Ovary (tissue), 7 donors: ENCODE measurements at regions not wholly inside any gene's neighbourhood (a gene's known extent, or its start where the extent isn't known, plus 50 kb on each side); places are given as distances from the start of the nearest gene placed in this dataset.

ENCODE experiments used
- DNase-seq, 5 donors: peaks; one replicate each; pipeline ENCODE4 v3.0.0-alpha.2; 2019 to 2020
- H3K27ac ChIP-seq, 2 donors: fragments of 200-600 bp; one replicate each; pipeline versions ENCODE4 v1.5.1 to v1.8.0; 2019 to 2022
- H3K27me3 ChIP-seq: fragments of 200-600 bp; one replicate; pipeline ENCODE4 v1.8.0; 2022
- H3K36me3 ChIP-seq: fragments of 200-600 bp; sonication (generic); one replicate; pipeline ENCODE4 v1.5.1; 2019
- H3K4me1 ChIP-seq: one replicate; pipeline ENCODE4 v1.8.1; 2013; ENCODE audit warnings: mild to moderate bottlenecking, moderate library complexity; ENCODE audit not compliant: insufficient read depth
- H3K4me3 ChIP-seq: fragments of 200-600 bp; sonication (generic); one replicate; pipeline ENCODE4 v1.5.1; 2017
- H3K9me3 ChIP-seq, 2 donors: fragments of 200-600 bp in 1 of 2; sonication (generic) in 1 of 2; one replicate each; pipeline versions ENCODE4 v1.5.1 to v1.8.1; 2013 to 2019; ENCODE audit warnings: mild to moderate bottlenecking in 1 of 2, moderate library complexity in 1 of 2
- CTCF ChIP-seq, 3 donors: fragments of 450-650 bp in 2 of 3; fragments of 200-600 bp in 1 of 3; IDR thresholded peaks; one replicate each; pipeline versions ENCODE4 v1.5.1 to v1.8.0; 2016 to 2022; ENCODE audit warnings: antibody characterized with exemption in 3 of 3, mild to moderate bottlenecking in 1 of 3
- EP300 ChIP-seq: sonication (generic); formaldehyde crosslinking; IDR thresholded peaks from one replicate; pipeline ENCODE4 v1.6.1; 2017; ENCODE audit warnings: antibody characterized with exemption
- POLR2A ChIP-seq: fragments of 450-650 bp; IDR thresholded peaks from one replicate; pipeline ENCODE4 v1.6.1; 2017; ENCODE audit warnings: antibody characterized with exemption, mild to moderate bottlenecking, moderate library complexity
- WGBS, 3 donors: extraction: QIAGEN DNeasy Blood & Tissue Kit in 1 of 3; methylation state at CpG; one replicate each; pipeline versions ENCODE4 v1.1.5 to v1.1.7; 2013 to 2017; 5-methylcytosine and 5-hydroxymethylcytosine counted together
- intact Hi-C, 4 donors: fragments of 100-400 bp; cut with DNase I; formaldehyde crosslinking; loops; one replicate each; pipeline versions ENCODE4 v1.11.0 to v1.15.1; 2022 to 2023
- donor health status: DM: no; HTN: no; CAD: no; lungs with moderate emphysema.
- donor health status: DM: no; HTN: no; CAD: no.
- donor health status: Bipolar disorder and iron deficiency.
- donor health status: DM: no; HTN: no; CAD: no.
- donor health status: DM: yes; HTN: yes; CAD: no.

- TF ChIP-seq POLR2A (no peak), EP300 (no peak), CTCF (IDR thresholded peaks at IDR 0.05) (no peak)
- intact Hi-C loops, result no loop called here
- 83 to 95% (median 89%) methylated on average over 1 of the region's 1 CpG for WGBS, 3 donors
Observed at GRCh38 chrX:54615109-54615508, 85.1 kb downstream of the GNL3L start.

GRCh38 chrX:54633641-54634040 is 103.6 kb downstream of the GNL3L start:
- intact Hi-C loops, result no loop called here
- Histone ChIP-seq H3K4me3 (no peak overlapping the region), H3K9me3 (peaks cover 0 to 4% of the 10 kb centered on the region in 2 donors), H3K27ac (no peak overlapping the region), H3K4me1 (no peaks in the 10 kb centered on the region), H3K27me3 (no peaks in the 10 kb centered on the region), H3K36me3 (no peaks in the 10 kb centered on the region)
- TF ChIP-seq CTCF (IDR thresholded peaks at IDR 0.05) (no peak), EP300 (no peak), POLR2A (no peak)
- DNase-seq, result no peak
- WGBS, 3 donors, result 60 to 66% (median 60%) methylated on average over 3 of the region's 3 CpGs

More at GRCh38 chrX:54615109-54615508, 85.1 kb downstream of the GNL3L start:
- H3K9me3 ChIP-seq, result no peaks in the 10 kb centered on the region
- H3K4me1 ChIP-seq, result no peaks in the 10 kb centered on the region
- H3K27ac ChIP-seq, result no peak overlapping the region
- H3K36me3 ChIP-seq, result no peaks in the 10 kb centered on the region
- DNase-seq, result no peak
- H3K27me3 ChIP-seq, result no peaks in the 10 kb centered on the region
- H3K4me3 ChIP-seq, result no peak overlapping the region

GRCh38 chrX:54639018-54639345 is 109.0 kb downstream of the GNL3L start:
- no peaks in the 10 kb centered on the region for H3K4me1 ChIP-seq
- no peaks in the 10 kb centered on the region for H3K27me3 ChIP-seq
- no peaks in the 10 kb centered on the region for H3K9me3 ChIP-seq
- intact Hi-C loops, result no loop called here
- peak overlapping the region; percentile 27 to 85 for H3K27ac ChIP-seq
- no peaks in the 10 kb centered on the region for H3K36me3 ChIP-seq
- no peak for DNase-seq
- TF ChIP-seq POLR2A, result no peak
- no peak for TF ChIP-seq CTCF (IDR thresholded peaks at IDR 0.05)
- no peak for TF ChIP-seq EP300
- WGBS, 3 donors, result 51 to 55% (median 53%) methylated on average over 3 of the region's 3 CpGs
- peak overlapping the region; percentile 36 for H3K4me3 ChIP-seq

GRCh38 chrX:54639346-54640102 is 109.5 kb downstream of the GNL3L start:
- H3K4me3 ChIP-seq, result peak overlapping the region; percentile 36
- WGBS, 3 donors, result 31 to 42% (median 34%) methylated on average over 47 of the region's 47 CpGs

More at GRCh38 chrX:54639346-54640102, 109.5 kb downstream of the GNL3L start:
- Histone ChIP-seq H3K27me3 (no peaks in the 10 kb centered on the region), H3K9me3 (no peaks in the 10 kb centered on the region), H3K4me1 (no peaks in the 10 kb centered on the region), H3K27ac (peak overlapping the region; percentile 27 to 85), H3K36me3 (no peaks in the 10 kb centered on the region)
- intact Hi-C loops, result no loop called here
- TF ChIP-seq CTCF (IDR thresholded peaks at IDR 0.05) (peak; percentile 51 to 60 (median 53)), EP300 (no peak), POLR2A (peak; percentile 56)
- peak; percentile 90 to 95 (median 93) for DNase-seq
